Lung (tissue), 11 donors: ENCODE measurements at regions not wholly inside any gene's neighbourhood (a gene's known extent, or its start where the extent isn't known, plus 50 kb on each side); places are given as distances from the start of the nearest gene placed in this dataset.

Experiments
- ATAC-seq: fragments of 200-7000 bp; cut with Tn5 transposase; one replicate; pipeline ENCODE4 v1.9.1; 2020; ENCODE audit warnings: moderate number of reproducible peaks; ENCODE audit not compliant: insufficient read depth, low FRiP score
- DNase-seq, 3 donors: peaks; one replicate each; pipeline ENCODE4 v3.0.0-alpha.2; 2013 to 2017
- H3K27ac ChIP-seq, 2 donors: one replicate each; pipeline ENCODE4 v1.5.1; 2013; ENCODE audit warnings: mild to moderate bottlenecking in 2 of 2, moderate library complexity in 2 of 2, control low read depth in 1 of 2, inconsistent platforms in 1 of 2, low read depth in 1 of 2, low read length in 1 of 2
- H3K27me3 ChIP-seq, 3 donors: one replicate each; pipeline ENCODE4 v1.5.1; 2013; ENCODE audit warnings: low read length in 2 of 3; ENCODE audit not compliant: control insufficient read depth in 3 of 3, insufficient read depth in 3 of 3
- H3K36me3 ChIP-seq, 4 donors: one replicate each; pipeline ENCODE4 v1.5.1; 2013; ENCODE audit warnings: low read length in 4 of 4, mild to moderate bottlenecking in 1 of 4, moderate library complexity in 1 of 4; ENCODE audit not compliant: control insufficient read depth in 4 of 4, insufficient read depth in 4 of 4
- H3K4me1 ChIP-seq, 5 donors: one replicate each; pipeline ENCODE4 v1.5.1; 2013; ENCODE audit warnings: low read length in 5 of 5, mild to moderate bottlenecking in 2 of 5, moderate library complexity in 1 of 5; ENCODE audit not compliant: control insufficient read depth in 5 of 5, insufficient read depth in 5 of 5
- H3K4me3 ChIP-seq: one replicate; pipeline ENCODE4 v1.5.1; 2013; ENCODE audit warnings: mild to moderate bottlenecking, control low read depth, moderate library complexity
- H3K9ac ChIP-seq, 2 donors: one replicate each; pipeline ENCODE4 v1.5.1; 2013; ENCODE audit warnings: low read length in 2 of 2, control low read depth in 1 of 2; ENCODE audit not compliant: insufficient read depth in 1 of 2
- H3K9me3 ChIP-seq, 4 donors: one replicate each; pipeline ENCODE4 v1.5.1; 2013; ENCODE audit warnings: low read length in 3 of 4, mild to moderate bottlenecking in 1 of 4, moderate library complexity in 1 of 4; ENCODE audit not compliant: control insufficient read depth in 4 of 4, insufficient read depth in 3 of 4
- CTCF ChIP-seq: IDR thresholded peaks from 2 replicates; pipeline ENCODE4 v1.5.1; 2012; ENCODE audit warnings: mild to moderate bottlenecking; ENCODE audit errors: control extremely low read depth, extremely low read depth
- WGBS, 2 donors: extraction: QIAGEN DNeasy Blood & Tissue Kit; methylation state at CpG; one replicate each; pipeline ENCODE4 v1.1.7; 2013; 5-methylcytosine and 5-hydroxymethylcytosine counted together
- donor health status: control.
- donor health status: control.
- donor health status: Bipolar disorder and iron deficiency.
- donor health status: healthy.
- donor health status: DM: yes; HTN: yes; CAD: no.

DNA sequence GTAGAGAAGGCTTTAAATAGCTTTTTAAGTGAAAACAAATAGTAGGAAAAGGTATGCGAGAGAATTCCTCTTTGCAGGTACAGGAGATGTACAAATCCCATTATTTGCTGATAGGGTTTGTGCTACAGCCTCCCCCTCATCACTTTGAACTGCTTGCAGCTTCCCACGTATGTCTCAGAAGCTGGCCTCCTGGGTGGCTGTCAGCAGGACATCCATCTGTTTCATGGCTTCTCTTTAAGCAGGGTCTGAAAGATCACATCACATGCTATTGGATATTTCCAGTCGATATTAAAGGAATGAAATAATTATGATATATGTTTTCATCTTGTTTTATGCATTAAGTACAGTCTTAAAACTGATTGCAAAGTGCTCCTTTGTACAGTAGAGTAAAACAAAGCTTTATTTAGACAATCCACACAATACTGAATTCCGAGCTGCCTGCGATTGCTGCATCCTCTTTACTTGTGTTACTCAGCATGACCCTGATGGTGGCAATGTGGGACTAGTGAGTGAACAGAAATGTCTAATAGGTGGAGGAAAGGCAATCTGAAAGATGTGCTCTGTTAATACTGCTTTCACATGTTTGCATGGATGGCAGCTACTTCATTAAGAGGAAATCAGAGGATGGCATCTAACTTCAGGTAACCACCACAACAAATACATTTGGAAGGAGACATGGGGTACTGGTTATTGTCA is 930.6 kb upstream of the SEMA6D start:
- Histone ChIP-seq H3K27ac (no peak overlapping the region), H3K9ac (no peak overlapping the region), H3K4me1 (no peaks in the 10 kb centered on the region), H3K27me3 (peaks cover 0 to 4% (median 0%) of the 10 kb centered on the region in 3 donors), H3K36me3 (no peaks in the 10 kb centered on the region), H3K9me3 (no peaks in the 10 kb centered on the region), H3K4me3 (no peak overlapping the region)
- ATAC-seq (no peak), DNase-seq (peak in 1 of 3 donors; percentile 6)
- WGBS, 2 donors: 64 to 69% methylated on average over 5 of the region's 5 CpGs
- TF ChIP-seq CTCF: no peak

DNA sequence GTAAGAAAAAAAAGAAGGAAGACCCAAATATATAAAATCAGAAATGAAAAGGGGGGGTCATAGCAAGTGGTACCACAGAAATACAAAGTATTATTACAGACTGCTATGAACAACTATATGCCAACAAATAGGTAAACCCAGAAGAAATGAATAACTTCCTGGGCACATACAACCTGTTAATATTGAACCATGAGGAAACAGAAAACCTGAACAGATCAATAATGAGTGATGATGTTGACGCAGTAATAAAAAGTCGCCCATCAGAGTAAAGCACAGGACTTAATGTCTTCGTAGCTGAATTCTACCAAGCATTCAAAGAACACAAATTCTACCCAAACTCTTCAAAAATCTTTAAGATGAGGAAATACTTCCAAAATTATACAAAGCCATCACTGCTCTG is 921.6 kb upstream of the SEMA6D start:
- H3K27me3 ChIP-seq: no peaks in the 10 kb centered on the region
- no peak for TF ChIP-seq CTCF
- no peak overlapping the region for H3K4me3 ChIP-seq
- no peaks in the 10 kb centered on the region for H3K4me1 ChIP-seq
- DNase-seq: no peak
- 87% methylated on average over 3 of the region's 3 CpGs for WGBS, 2 donors
- peaks cover 0 to 6% (median 0%) of the 10 kb centered on the region in 4 donors for H3K9me3 ChIP-seq
- H3K36me3 ChIP-seq: no peaks in the 10 kb centered on the region
- no peak overlapping the region for H3K9ac ChIP-seq
- ATAC-seq: no peak
- no peak overlapping the region for H3K27ac ChIP-seq

DNA sequence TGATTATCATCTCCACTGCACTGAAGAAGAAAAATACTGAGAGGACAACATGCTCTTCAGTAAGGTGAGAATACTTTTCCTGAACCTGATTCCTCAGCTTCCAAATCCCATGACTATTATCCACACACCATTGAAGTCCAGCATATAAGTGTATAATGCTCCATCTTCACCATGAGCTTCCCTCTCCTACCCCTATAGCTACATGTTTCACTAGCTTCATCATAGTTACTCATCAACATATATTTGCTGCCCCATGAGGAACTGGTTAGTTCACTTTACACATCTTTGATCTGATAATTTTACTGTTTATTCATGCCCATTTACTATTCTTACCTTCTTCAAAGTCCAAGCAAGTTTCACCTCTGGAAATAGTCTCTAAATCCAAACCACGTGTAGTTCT is 908.5 kb upstream of the SEMA6D start:
- no peak overlapping the region for H3K27ac ChIP-seq
- no peaks in the 10 kb centered on the region for H3K9me3 ChIP-seq
- no peak overlapping the region for H3K4me3 ChIP-seq
- no peak for DNase-seq
- TF ChIP-seq CTCF: no peak
- 29 to 59% methylated on average over 1 of the region's 1 CpG for whole genome bisulfite sequencing, 2 donors
- no peaks in the 10 kb centered on the region for H3K4me1 ChIP-seq
- no peak overlapping the region for H3K9ac ChIP-seq
- ATAC-seq: no peak
- H3K27me3 ChIP-seq: no peaks in the 10 kb centered on the region
- no peaks in the 10 kb centered on the region for H3K36me3 ChIP-seq

DNA sequence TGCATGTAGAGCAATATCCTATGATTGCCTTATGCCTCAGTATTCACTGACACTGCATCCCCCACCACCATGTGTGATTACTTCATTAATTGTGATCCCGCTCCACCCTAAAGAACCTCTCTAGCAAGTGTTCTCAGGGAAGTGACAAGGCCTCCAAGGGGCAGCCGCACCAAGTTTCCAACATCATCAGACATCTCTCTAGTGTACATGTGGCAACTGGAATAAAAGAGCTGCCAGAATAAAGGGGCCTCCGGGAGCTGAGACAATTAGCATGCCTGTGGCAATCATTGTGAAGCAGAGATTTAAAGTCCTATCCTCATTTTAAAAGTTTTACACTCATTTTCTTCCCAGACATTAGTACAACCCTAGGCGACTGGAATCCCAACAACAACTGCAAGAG is 902.1 kb upstream of the SEMA6D start:
- ATAC-seq (no peak), DNase-seq (no peak)
- no peaks in the 10 kb centered on the region for H3K4me1 ChIP-seq
- no peak overlapping the region for H3K9ac ChIP-seq
- no peak overlapping the region for H3K4me3 ChIP-seq
- 89% methylated on average over 4 of the region's 4 CpGs for WGBS, 2 donors
- TF ChIP-seq CTCF: no peak
- H3K27ac ChIP-seq: no peak overlapping the region
- no peaks in the 10 kb centered on the region for H3K36me3 ChIP-seq
- H3K9me3 ChIP-seq: no peaks in the 10 kb centered on the region
- H3K27me3 ChIP-seq: no peaks in the 10 kb centered on the region
